ENCODE measurements at regions not wholly inside any gene's neighbourhood (a gene's known extent, or its start where the extent isn't known, plus 50 kb on each side); places are given as distances from the start of the nearest gene placed in this dataset.

- Histone ChIP-seq H3K9me3 (ENCODE audit: low read length) (no peaks in the 10 kb centered on the region), H3K4me2 (ENCODE audit: low read length) (no peak overlapping the region), H3K79me2 (ENCODE audit: insufficient read depth, low read depth, low read length) (no peaks in the 10 kb centered on the region), H3K4me1 (ENCODE audit: insufficient read depth, low read length, poor library complexity, severe bottlenecking) (no peaks in the 10 kb centered on the region), H3K36me3 (ENCODE audit: insufficient read depth, low read length) (no peaks in the 10 kb centered on the region), H3K9me2 (ENCODE audit: insufficient read depth, low read length) (no peaks in the 10 kb centered on the region), H4K20me1 (ENCODE audit: insufficient read depth, low read length) (no peaks in the 10 kb centered on the region), H2AFZ (ENCODE audit: low read length) (no peak overlapping the region), H3K4me3 (ENCODE audit: low read depth, low read length, poor library complexity, severe bottlenecking) (no peak overlapping the region), H3K27ac (ENCODE audit: low read depth, low read length, poor library complexity, severe bottlenecking) (no peak overlapping the region)
- DNase-seq (ENCODE audit: low spot score), result no peak
- intact Hi-C loops (cut with micrococcal nuclease; ENCODE audit: unreplicated experiment), result no loop called here
- BruUV-seq (replicated peaks), result no TSS peak
- ChIA-PET CTCF (ENCODE audit: unreplicated experiment) (no interaction called here), POLR2A (no interaction called here)
- TF ChIP-seq EZH2phosphoT487 (IDR thresholded peaks at IDR 0.05; ENCODE audit: borderline replicate concordance, low read depth, low read length), result no peak
- no peak for TF ChIP-seq CTCF (conservative IDR thresholded peaks at IDR 0.05; ENCODE audit: low read length)
Measured at GRCh38 chr10:130404476-130405055, 268.4 kb downstream of the GLRX3 start.

- Histone ChIP-seq H3K36me3 (ENCODE audit: insufficient read depth, low read length) (no peaks in the 10 kb centered on the region), H3K79me2 (ENCODE audit: insufficient read depth, low read depth, low read length) (no peaks in the 10 kb centered on the region), H4K20me1 (ENCODE audit: insufficient read depth, low read length) (no peaks in the 10 kb centered on the region), H3K4me1 (ENCODE audit: insufficient read depth, low read length, poor library complexity, severe bottlenecking) (no peaks in the 10 kb centered on the region), H2AFZ (ENCODE audit: low read length) (no peak overlapping the region), H3K9me3 (ENCODE audit: low read length) (no peaks in the 10 kb centered on the region), H3K4me2 (ENCODE audit: low read length) (no peak overlapping the region), H3K9me2 (ENCODE audit: insufficient read depth, low read length) (no peaks in the 10 kb centered on the region), H3K4me3 (ENCODE audit: low read depth, low read length, poor library complexity, severe bottlenecking) (no peak overlapping the region), H3K27ac (ENCODE audit: low read depth, low read length, poor library complexity, severe bottlenecking) (no peak overlapping the region)
- intact Hi-C loops (cut with micrococcal nuclease; ENCODE audit: unreplicated experiment), result no loop called here
- no TSS peak for BruUV-seq (replicated peaks)
- no peak for DNase-seq (ENCODE audit: low spot score)
- POLR2A ChIA-PET, result no interaction called here
- CTCF ChIA-PET (ENCODE audit: unreplicated experiment), result no interaction called here
- no peak for TF ChIP-seq CTCF (conservative IDR thresholded peaks at IDR 0.05; ENCODE audit: low read length)
- TF ChIP-seq EZH2phosphoT487 (IDR thresholded peaks at IDR 0.05; ENCODE audit: borderline replicate concordance, low read depth, low read length), result no peak
Measured at GRCh38 chr10:130407052-130407451, 270.9 kb downstream of the GLRX3 start.

- TF ChIP-seq EZH2phosphoT487 (IDR thresholded peaks at IDR 0.05; ENCODE audit: borderline replicate concordance, low read depth, low read length) (no peak), CTCF (conservative IDR thresholded peaks at IDR 0.05; ENCODE audit: low read length) (no peak)
- BruUV-seq (replicated peaks), result no TSS peak
- no peaks in the 10 kb centered on the region for H3K9me2 ChIP-seq (ENCODE audit: insufficient read depth, low read length)
- H2AFZ ChIP-seq (ENCODE audit: low read length), result no peak overlapping the region
- no peaks in the 10 kb centered on the region for H3K36me3 ChIP-seq (ENCODE audit: insufficient read depth, low read length)
- H3K9me3 ChIP-seq (ENCODE audit: low read length), result no peaks in the 10 kb centered on the region
- no peak overlapping the region for H3K27ac ChIP-seq (ENCODE audit: low read depth, low read length, poor library complexity, severe bottlenecking)
- ChIA-PET CTCF (ENCODE audit: unreplicated experiment) (no interaction called here), POLR2A (no interaction called here)
- no peak overlapping the region for H3K4me2 ChIP-seq (ENCODE audit: low read length)
- intact Hi-C loops (cut with micrococcal nuclease; ENCODE audit: unreplicated experiment), result no loop called here
- H3K4me1 ChIP-seq (ENCODE audit: insufficient read depth, low read length, poor library complexity, severe bottlenecking), result no peaks in the 10 kb centered on the region
- no peak for DNase-seq (ENCODE audit: low spot score)
- H3K4me3 ChIP-seq (ENCODE audit: low read depth, low read length, poor library complexity, severe bottlenecking), result no peak overlapping the region
- H3K79me2 ChIP-seq (ENCODE audit: insufficient read depth, low read depth, low read length), result no peaks in the 10 kb centered on the region
- H4K20me1 ChIP-seq (ENCODE audit: insufficient read depth, low read length), result no peaks in the 10 kb centered on the region
Measured at GRCh38 chr10:130409331-130409730, 273.1 kb downstream of the GLRX3 start.
